ENCODE measurements at regions not wholly inside any gene's neighbourhood (a gene's known extent, or its start where the extent isn't known, plus 50 kb on each side); places are given as distances from the start of the nearest gene placed in this dataset.

- H3K4me1 Mint-ChIP-seq: no peaks in the 10 kb centered on the region
- no peak overlapping the region for H3K4me3 Mint-ChIP-seq
- no peak for DNase-seq
- no peak overlapping the region for H3K27ac Mint-ChIP-seq
- no peaks in the 10 kb centered on the region for H3K36me3 Mint-ChIP-seq (ENCODE audit: low read depth)
- TF ChIP-seq CTCF (IDR thresholded peaks at IDR 0.05): no peak
- no peaks in the 10 kb centered on the region for H3K9me3 Mint-ChIP-seq
- no peaks in the 10 kb centered on the region for H3K27me3 Mint-ChIP-seq (ENCODE audit: low read depth, poor library complexity)
Measured at GRCh38 chr9:11338130-11338529, 725.3 kb upstream of the PTPRD start.

- Mint-ChIP-seq H3K4me3 (no peak overlapping the region), H3K27ac (no peak overlapping the region), H3K27me3 (ENCODE audit: low read depth, poor library complexity) (no peaks in the 10 kb centered on the region), H3K4me1 (no peaks in the 10 kb centered on the region), H3K36me3 (ENCODE audit: low read depth) (no peaks in the 10 kb centered on the region), H3K9me3 (no peaks in the 10 kb centered on the region)
- no peak for TF ChIP-seq CTCF (IDR thresholded peaks at IDR 0.05)
- DNase-seq: no peak
Measured at GRCh38 chr9:11340654-11341053, 727.9 kb upstream of the PTPRD start.

GRCh38 chr9:11347437-11347836, 734.6 kb upstream of the PTPRD start:
- Mint-ChIP-seq H3K27ac (no peak overlapping the region), H3K4me1 (no peaks in the 10 kb centered on the region), H3K36me3 (ENCODE audit: low read depth) (no peaks in the 10 kb centered on the region), H3K9me3 (no peaks in the 10 kb centered on the region), H3K4me3 (no peak overlapping the region), H3K27me3 (ENCODE audit: low read depth, poor library complexity) (peaks cover 2% of the 10 kb centered on the region)
- no peak for DNase-seq
- TF ChIP-seq CTCF (IDR thresholded peaks at IDR 0.05): no peak

- H3K27ac Mint-ChIP-seq: no peak overlapping the region
- no peak overlapping the region for H3K4me3 Mint-ChIP-seq
- no peaks in the 10 kb centered on the region for H3K4me1 Mint-ChIP-seq
- no peaks in the 10 kb centered on the region for H3K36me3 Mint-ChIP-seq (ENCODE audit: low read depth)
- no peak for DNase-seq
- H3K27me3 Mint-ChIP-seq (ENCODE audit: low read depth, poor library complexity): peaks cover 2% of the 10 kb centered on the region
- H3K9me3 Mint-ChIP-seq: no peaks in the 10 kb centered on the region
- TF ChIP-seq CTCF (IDR thresholded peaks at IDR 0.05): no peak
Measured at GRCh38 chr9:11348366-11348765, 735.6 kb upstream of the PTPRD start.

- H3K4me1 Mint-ChIP-seq: no peaks in the 10 kb centered on the region
- no peak for TF ChIP-seq CTCF (IDR thresholded peaks at IDR 0.05)
- no peak for DNase-seq
- H3K4me3 Mint-ChIP-seq: no peak overlapping the region
- H3K27ac Mint-ChIP-seq: no peak overlapping the region
- H3K9me3 Mint-ChIP-seq: no peaks in the 10 kb centered on the region
- no peaks in the 10 kb centered on the region for H3K36me3 Mint-ChIP-seq (ENCODE audit: low read depth)
- peaks cover 2% of the 10 kb centered on the region for H3K27me3 Mint-ChIP-seq (ENCODE audit: low read depth, poor library complexity)
Measured at GRCh38 chr9:11349187-11349586, 736.4 kb upstream of the PTPRD start.

- Mint-ChIP-seq H3K9me3 (no peaks in the 10 kb centered on the region), H3K36me3 (ENCODE audit: low read depth) (no peaks in the 10 kb centered on the region), H3K4me3 (no peak overlapping the region), H3K4me1 (no peaks in the 10 kb centered on the region), H3K27ac (no peak overlapping the region), H3K27me3 (ENCODE audit: low read depth, poor library complexity) (peaks cover 2% of the 10 kb centered on the region)
- TF ChIP-seq CTCF (IDR thresholded peaks at IDR 0.05): no peak
- no peak for DNase-seq
Measured at GRCh38 chr9:11352612-11353011, 739.8 kb upstream of the PTPRD start.
